ENCODE measurements at regions not wholly inside any gene's neighbourhood (a gene's known extent, or its start where the extent isn't known, plus 50 kb on each side); places are given as distances from the start of the nearest gene placed in this dataset.
"Not testable (repeated sequence)": the region's sequence is repeated elsewhere in the genome, so short reads cannot be mapped to it uniquely, and the experiment has no call there.

DNA sequence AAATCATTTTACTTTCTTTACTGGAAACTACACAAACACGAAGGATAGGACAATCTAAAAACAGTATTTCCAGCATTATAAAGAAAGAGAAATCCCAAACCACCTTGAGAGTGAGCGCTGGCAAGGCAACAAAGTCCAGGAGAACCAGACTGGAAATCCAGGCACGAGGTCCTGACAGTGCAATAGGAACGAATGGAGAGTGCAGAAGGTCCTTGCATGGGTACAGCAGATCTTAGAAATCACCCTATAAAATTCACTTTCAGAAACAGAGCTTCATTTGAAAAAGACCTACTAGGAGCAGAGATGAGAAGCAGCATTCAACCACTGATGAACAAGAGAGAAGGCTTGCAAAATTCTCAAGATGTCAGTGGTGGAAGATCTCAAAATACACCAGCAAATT lies 133.7 kb upstream of the ST8SIA4 start:
- no peak for DNase-seq (ENCODE audit: low read depth)

DNA sequence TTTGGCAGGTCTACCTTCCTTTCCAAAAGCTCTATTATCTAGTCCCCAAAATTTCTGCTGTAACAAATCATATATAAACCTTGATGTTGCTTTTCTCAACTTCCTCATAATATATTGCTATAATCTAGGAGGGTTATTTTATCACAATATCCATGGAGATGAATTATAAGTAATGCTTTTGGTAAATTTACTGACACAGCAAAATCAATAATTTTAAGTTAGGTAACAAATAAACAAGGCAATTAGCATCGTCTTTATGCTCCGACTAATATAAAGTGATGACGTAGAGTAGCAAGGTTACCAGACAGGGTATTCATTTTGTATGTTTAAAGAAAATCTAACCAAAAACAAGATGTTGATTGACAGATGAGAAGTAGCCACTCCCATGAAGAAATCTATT lies 132.3 kb upstream of the ST8SIA4 start:
- DNase-seq (ENCODE audit: low read depth), result no peak

DNA sequence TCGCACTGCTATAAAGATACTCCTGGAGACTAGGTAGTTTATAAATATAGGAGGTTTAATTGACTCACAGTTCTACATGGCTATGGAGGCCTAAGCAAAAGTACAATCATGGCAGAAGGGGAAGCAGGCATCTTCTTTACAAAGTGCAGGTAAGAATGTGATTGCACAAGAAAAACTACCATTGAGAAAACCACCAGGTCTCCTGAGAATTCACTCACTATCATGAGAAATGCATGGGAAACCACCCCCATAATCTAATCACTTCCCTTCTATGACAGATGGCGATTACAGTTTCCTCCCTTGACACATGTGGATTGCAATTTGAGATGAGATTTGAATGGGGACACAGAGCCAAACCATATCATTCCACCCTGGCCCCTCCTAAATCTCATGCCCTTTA lies 121.2 kb upstream of the ST8SIA4 start:
- no peak for DNase-seq (ENCODE audit: low read depth)

DNA sequence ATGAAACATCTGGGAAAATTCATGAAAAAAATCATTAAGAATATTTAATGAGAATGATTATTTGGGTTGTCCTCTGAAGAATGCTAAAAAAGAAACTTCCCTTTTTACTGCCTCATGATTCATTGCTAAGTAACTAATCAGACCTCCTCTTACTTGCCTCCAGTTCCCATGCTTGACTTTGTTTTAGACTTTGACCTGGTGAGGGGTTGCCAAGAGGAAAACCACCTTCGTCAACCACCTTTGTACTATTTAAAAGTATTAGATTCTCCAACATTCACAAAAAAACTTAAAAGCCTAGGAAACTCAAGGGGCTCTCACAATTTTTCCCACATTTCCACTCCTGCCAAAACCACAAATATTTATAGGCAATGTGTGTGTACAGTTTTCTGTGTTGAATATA lies 115.2 kb upstream of the ST8SIA4 start:
- no peak for DNase-seq (ENCODE audit: low read depth)

DNA sequence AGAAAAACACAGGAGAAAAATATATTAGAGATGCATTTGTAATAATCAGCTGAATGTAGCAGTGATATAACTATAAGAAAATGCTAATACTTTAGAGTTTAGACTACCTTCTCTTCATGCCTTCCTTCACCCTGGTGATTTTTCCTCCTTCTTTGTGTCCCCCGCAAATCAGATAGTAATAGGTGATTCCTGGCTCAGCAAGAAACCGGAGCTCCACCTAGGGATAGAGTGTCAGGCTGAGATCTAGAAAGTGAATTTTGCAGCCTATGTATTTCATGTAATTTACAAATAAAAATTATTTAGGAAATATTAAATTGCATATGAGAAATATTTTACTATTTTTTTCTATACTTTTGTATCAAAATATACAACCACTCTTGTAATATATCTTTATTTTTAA lies 109.8 kb upstream of the ST8SIA4 start:
- DNase-seq (ENCODE audit: low read depth), result no peak

DNA sequence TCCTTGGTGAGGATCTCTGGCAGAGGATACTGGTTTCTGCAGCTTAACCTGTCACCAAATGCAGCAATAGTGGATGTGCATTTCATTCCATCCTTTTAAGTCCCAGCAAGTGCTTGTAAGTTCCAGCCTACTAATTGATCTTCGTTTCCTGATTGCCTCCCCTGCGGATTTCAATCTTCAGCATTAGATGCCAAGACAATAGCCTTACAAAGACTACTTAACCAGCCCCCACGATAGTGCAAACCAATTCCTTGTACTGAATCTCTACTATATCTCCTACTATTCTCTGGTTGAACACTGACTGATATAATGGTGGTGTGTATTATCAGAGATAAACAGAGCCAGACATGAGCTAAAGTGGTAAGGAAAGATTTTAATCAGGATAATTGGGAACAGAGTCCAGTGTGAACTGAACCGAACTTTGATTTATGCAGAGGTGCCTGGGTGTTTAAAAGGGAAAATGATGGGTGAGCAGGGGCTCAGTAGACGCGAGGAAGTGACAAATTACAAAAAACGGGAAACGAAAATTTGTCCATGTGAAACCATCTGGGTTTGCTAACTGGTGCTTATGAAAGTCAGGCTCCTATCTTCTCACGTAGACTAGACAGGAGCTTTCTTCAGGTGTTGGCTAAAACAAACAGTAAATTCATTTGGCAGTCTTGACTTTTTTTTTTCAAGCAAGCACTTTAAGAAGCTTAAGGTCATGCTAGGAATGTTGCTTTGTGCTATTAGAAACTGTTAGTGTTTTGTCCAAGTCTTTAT lies 106.9 kb upstream of the ST8SIA4 start:
- DNase-seq (ENCODE audit: low read depth), result no peak

DNA sequence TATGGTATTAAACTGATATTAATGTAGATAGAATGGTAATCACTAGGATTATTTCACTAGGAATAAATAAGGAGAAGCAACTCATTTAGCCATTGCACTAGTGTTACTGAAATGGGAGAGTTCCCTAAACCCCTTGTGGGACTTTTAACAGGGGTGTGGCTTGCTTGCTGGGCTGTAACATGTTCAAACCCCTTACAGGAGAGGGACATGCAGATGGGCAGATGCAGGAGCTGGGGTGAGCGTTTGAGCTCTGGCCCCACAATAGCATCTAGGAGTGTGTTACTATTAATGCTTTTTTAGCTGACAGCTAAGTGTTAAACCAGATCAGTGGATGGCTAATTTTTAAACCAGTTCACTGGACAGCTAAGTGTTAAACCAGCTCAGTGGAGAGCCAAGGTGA lies 89.3 kb upstream of the ST8SIA4 start:
- no peak for DNase-seq (ENCODE audit: low read depth)

DNA sequence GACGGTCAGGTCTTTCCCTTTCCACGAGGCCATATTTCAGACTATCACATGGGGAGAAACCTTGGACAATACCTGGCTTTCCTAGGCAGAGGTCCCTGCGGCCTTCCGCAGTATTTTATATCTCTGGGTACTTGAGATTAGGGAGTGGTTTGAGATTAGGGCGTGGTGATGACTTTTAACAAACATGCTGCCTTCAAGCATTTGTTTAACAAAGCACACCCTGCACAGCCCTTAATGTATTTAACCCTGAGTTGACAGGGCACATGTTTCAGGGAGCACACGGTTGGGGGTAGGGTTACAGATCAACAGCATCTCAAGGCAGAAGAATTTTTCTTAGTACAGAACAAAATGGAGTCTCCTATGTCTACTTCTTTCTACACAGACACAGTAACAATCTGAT lies 80.5 kb upstream of the ST8SIA4 start:
- not testable (repeated sequence) for DNase-seq (ENCODE audit: low read depth)

DNA sequence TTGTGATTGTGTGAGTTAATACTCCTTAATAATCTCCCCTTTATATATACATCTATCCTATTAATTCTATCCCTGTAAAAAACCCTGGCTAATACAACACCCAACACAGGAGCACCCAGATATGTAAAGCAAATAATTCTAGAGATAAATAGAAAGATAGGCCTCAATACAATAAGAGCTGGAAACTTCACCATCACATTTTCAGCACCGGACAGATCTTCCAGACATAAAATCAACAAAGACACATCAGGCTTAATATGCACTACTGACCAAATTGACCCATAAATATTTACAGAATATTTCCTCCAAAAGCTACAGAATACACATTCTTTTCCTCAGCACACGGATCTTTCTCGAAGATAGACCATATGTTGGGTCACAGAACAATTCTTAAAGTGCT lies 71.0 kb upstream of the ST8SIA4 start:
- no peak for DNase-seq (ENCODE audit: low read depth)

DNA sequence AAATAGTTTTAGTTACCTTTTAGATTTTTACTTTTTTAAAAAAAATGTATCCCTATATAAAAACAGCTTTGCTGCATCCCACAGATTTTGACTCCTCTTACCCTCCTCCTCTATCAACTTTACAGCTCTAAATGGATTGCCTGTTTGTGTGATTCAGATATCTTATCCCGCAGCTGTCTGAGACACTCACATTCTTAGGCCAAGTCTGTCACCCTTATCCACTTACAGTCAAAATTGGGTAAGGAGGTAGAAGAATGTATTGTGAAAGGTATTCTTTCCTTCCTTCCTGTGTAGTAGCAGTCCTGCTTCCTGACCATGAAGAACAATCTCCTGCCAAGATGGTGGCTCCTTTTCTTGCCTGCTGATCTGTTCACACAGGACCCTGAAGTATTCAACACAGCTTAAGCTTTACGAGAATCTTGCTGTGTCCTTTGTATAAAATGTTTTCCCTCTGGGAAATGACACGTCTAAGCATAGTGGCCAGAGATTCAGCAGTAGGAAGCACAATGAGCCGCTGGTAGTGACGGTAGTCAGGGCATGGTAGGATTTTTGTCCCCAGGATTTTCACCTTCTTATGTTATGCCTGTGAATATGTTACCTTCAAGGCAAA lies 67.7 kb upstream of the ST8SIA4 start:
- no peak for DNase-seq (ENCODE audit: low read depth)

DNA sequence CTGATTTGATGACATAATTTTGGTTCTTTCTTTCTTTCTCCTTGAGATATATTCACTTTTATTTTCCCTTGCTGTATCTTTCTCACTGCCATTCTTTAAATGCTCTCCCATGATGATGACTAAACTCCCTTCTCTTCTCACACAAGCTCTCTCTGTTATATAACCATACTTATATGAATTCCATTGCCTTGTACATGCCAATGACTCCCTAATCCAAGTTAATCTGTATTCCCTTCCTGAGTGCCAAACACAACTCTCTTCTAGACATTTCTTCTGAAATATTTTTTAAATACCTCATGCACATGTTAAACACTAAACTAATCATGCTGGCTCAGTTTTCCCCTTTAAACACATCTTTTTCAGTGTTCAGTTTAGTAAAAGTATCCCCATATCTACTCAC lies 62.2 kb upstream of the ST8SIA4 start:
- DNase-seq (ENCODE audit: low read depth), result no peak

Data from activated T-cell treated with anti-CD3 and anti-CD28 coated beads for 1 hour (primary cell).